ENCODE measurements at regions not wholly inside any gene's neighbourhood (a gene's known extent, or its start where the extent isn't known, plus 50 kb on each side); places are given as distances from the start of the nearest gene placed in this dataset.
"Not testable (repeated sequence)": the region's sequence is repeated elsewhere in the genome, so short reads cannot be mapped to it uniquely, and the experiment has no call there.

DNA sequence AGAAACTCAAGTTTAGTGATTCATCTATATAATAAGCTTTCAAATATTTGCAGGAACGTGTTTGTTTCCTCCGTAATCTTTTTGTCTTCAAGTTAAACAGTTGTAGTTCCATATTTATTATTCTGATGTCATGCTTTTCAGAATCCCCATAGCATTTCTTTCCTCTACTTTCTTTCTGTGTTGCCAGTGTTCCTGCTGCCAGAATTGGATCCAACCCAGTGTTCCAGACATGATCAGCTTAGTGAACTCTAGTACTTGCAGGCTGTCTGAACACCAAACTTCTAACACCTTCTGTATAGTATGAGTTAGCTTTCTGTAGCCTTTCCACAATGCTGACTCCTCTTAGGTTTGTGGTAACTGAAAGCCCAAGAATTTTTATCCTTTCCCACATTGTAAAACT is 340.2 kb upstream of the FRG2C start:
- ATAC-seq (ENCODE audit: low read depth); H3K18ac ChIP-seq (ENCODE audit: low read depth, low read length); H2BK120ac ChIP-seq (ENCODE audit: low read depth, low read length); H4K5ac ChIP-seq (ENCODE audit: low read depth, low read length); H2BK15ac ChIP-seq (ENCODE audit: low read depth, low read length); H3K9me3 ChIP-seq (ENCODE audit: control insufficient read depth, insufficient read depth, low read length); H2BK20ac ChIP-seq (ENCODE audit: low read depth, low read length); H4K20me1 ChIP-seq (ENCODE audit: insufficient read depth, low read length); H3K14ac ChIP-seq (replicated peaks; ENCODE audit: low read depth, low read length); H3K79me1 ChIP-seq (ENCODE audit: low read depth in 1 of 2, low read length in 2 of 2); H2AK5ac ChIP-seq (ENCODE audit: low read depth, low read length); in situ Hi-C loops (cut with MboI; ENCODE audit: low sequenced_read_pairs); H3K9ac ChIP-seq (ENCODE audit: low read depth, low read length); H4K91ac ChIP-seq (ENCODE audit: insufficient read depth, low read depth, low read length); DNase-seq; H3K4me1 ChIP-seq (ENCODE audit: control insufficient read depth, insufficient read depth, low read length); H2BK5ac ChIP-seq (ENCODE audit: low read depth, low read length, poor library complexity, severe bottlenecking); H2AFZ ChIP-seq (replicated peaks; ENCODE audit: low read length, poor library complexity); POLR2A ChIA-PET (ENCODE audit: unreplicated experiment); H3K27ac ChIP-seq (ENCODE audit: insufficient read depth, low read length); dilution Hi-C loops (cut with HindIII; ENCODE audit: low sequenced_read_pairs, unreplicated experiment); CTCF ChIA-PET; H3K23ac ChIP-seq (ENCODE audit: low read depth, low read length); H3K4ac ChIP-seq (ENCODE audit: low read depth, low read length); H3K9me1 ChIP-seq (ENCODE audit: insufficient read depth, low read length); H3K4me3 ChIP-seq (ENCODE audit: insufficient read depth, low read depth, low read length); intact Hi-C loops (cut with micrococcal nuclease); H2AK9ac ChIP-seq (replicated peaks; ENCODE audit: low read depth, low read length, poor library complexity); BruUV-seq (replicated peaks); H4K8ac ChIP-seq (ENCODE audit: low read depth in 2 of 2, low read length in 2 of 2); H3K36me3 ChIP-seq (ENCODE audit: control insufficient read depth, insufficient read depth, low read length); H3K4me2 ChIP-seq (ENCODE audit: low read depth, low read length); H3K56ac ChIP-seq (ENCODE audit: extremely low read depth, insufficient read depth, low read length): not testable (repeated sequence)
- WGBS, 2 experiments (ENCODE audit: extremely low coverage in 2 of 2, insufficient read length in 1 of 2) = no CpG with 5 or more reads among the region's 2 CpGs
- peaks cover 19% of the 10 kb centered on the region for H3K27me3 ChIP-seq (ENCODE audit: control insufficient read depth, insufficient read depth, low read length)

Data from IMR-90 (cell line).